ENCODE measurements at regions not wholly inside any gene's neighbourhood (a gene's known extent, or its start where the extent isn't known, plus 50 kb on each side); places are given as distances from the start of the nearest gene placed in this dataset.

DNA sequence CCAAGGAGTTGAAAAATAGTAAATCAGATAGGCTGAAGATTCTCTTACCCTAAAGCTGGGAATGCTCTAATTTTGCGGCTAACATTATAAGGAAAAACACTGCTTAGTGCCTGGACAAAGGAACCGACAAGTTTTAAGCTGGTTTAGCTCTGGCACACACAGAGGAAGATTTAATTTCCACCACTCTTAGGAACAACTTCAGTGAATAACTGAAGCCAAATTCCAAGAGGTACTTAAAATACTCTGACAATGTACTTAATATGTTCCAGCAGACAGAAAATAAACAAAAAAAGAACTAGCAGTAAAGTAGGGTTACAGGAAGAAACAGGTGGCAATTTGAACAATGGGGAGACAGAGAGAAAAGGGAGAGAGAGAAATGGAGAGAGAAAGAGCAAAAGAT lies 340.8 kb upstream of the NDST4 start:
- TF ChIP-seq TAF1 (IDR thresholded peaks at IDR 0.05; ENCODE audit: low read depth, low read length) (no peak), POLR2AphosphoS5 (IDR thresholded peaks at IDR 0.05; ENCODE audit: low read depth, low read length) (no peak), POLR2A (IDR thresholded peaks at IDR 0.05; ENCODE audit: low read depth, low read length) (no peak)

Measured in GM12891 (cell line).